GM21526 (cell line): ENCODE measurements at regions not wholly inside any gene's neighbourhood (a gene's known extent, or its start where the extent isn't known, plus 50 kb on each side); places are given as distances from the start of the nearest gene placed in this dataset.

Source experiments
- ATAC-seq: cut with Tn5 transposase; IDR thresholded peaks from one replicate; pipeline ENCODE4 v1.9.1; 2021; ENCODE audit warnings: moderate library complexity; ENCODE audit not compliant: unreplicated experiment, low FRiP score

- no peak for ATAC-seq
Observed at GRCh38 chr1:108016451-108016920, 51.5 kb upstream of the VAV3 start.
